Uterus (tissue), 2 donors: ENCODE measurements at regions not wholly inside any gene's neighbourhood (a gene's known extent, or its start where the extent isn't known, plus 50 kb on each side); places are given as distances from the start of the nearest gene placed in this dataset.

ENCODE experiments used
- CTCF ChIP-seq, 4 experiments: fragments of 200-600 bp in 2 of 4; fragments of 450-650 bp in 2 of 4; sonication (generic) in 2 of 4; IDR thresholded peaks; one replicate each; pipeline ENCODE4 v1.5.1; 2016 to 2019; ENCODE audit warnings: antibody characterized with exemption in 4 of 4, mild to moderate bottlenecking in 2 of 4, moderate library complexity in 1 of 4
- POLR2A ChIP-seq, 2 donors: fragments of 450-650 bp; IDR thresholded peaks; one replicate each; pipeline ENCODE4 v1.6.1; 2016; ENCODE audit warnings: antibody characterized with exemption in 2 of 2, mild to moderate bottlenecking in 1 of 2, moderate library complexity in 1 of 2

DNA sequence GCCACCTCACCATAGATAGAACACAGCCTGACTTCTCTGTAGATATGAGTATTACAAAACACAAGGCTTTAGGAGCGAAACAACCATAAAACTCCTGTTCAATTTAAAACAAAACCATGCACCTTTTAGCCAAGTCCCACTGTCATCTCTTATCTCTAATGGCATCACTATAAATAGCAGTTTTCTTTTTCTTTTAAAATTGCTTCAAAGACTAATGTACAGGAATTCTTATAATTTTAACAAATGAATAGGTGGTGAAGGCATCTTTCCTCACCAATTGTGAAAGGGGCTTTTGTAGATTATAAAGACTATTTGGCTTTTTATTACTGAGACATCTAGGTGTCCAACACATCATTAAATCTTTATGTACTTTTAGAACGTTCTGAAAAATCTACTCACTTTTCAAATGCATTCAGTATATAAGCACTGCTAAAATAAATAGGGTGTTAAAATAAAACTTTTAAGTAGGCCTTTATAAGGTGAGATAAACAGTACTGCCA is 205.7 kb upstream of the GRM3 start:
- TF ChIP-seq CTCF (IDR thresholded peaks at IDR 0.05) (no peak), POLR2A (IDR thresholded peaks at IDR 0.05) (no peak)
